ENCODE measurements at regions not wholly inside any gene's neighbourhood (a gene's known extent, or its start where the extent isn't known, plus 50 kb on each side); places are given as distances from the start of the nearest gene placed in this dataset.
"Not testable (repeated sequence)": the region's sequence is repeated elsewhere in the genome, so short reads cannot be mapped to it uniquely, and the experiment has no call there.

DNA sequence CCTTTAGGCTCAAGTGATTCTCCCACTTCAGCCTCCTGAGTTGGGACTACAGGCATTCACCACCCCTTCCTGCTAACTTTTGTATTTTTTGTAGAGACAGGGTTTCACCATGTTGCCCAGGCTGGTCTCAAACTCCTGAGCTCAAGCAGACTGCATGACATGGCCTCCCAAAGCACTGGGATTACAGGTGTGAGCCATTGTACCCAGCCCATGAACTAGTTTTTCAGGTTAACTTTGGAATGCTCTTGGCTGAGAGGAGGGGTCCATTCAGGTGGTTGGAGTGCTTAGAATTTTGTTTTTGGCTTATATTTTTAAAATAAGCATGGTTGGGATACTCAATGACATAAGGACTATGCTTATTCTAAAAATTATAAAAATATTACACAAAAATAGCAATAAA is 355.7 kb upstream of the MAGEB16 start:
- intact Hi-C loops (cut with micrococcal nuclease; ENCODE audit: unreplicated experiment): no loop called here
- H4K20me1 ChIP-seq (ENCODE audit: insufficient read depth): no peaks in the 10 kb centered on the region
- CTCF ChIA-PET: no interaction called here
- H3F3A ChIP-seq (ENCODE audit: insufficient read depth, low read depth): no peaks in the 10 kb centered on the region
- H3K4me1 ChIP-seq (replicated peaks; ENCODE audit: insufficient read depth): no peaks in the 10 kb centered on the region
- BruUV-seq (replicated peaks): no TSS peak
- no peak overlapping the region for H3K4me3 ChIP-seq
- no peak overlapping the region for H3K27ac ChIP-seq
- no peak overlapping the region for H3K4me2 ChIP-seq
- TF ChIP-seq, protein P1, sequence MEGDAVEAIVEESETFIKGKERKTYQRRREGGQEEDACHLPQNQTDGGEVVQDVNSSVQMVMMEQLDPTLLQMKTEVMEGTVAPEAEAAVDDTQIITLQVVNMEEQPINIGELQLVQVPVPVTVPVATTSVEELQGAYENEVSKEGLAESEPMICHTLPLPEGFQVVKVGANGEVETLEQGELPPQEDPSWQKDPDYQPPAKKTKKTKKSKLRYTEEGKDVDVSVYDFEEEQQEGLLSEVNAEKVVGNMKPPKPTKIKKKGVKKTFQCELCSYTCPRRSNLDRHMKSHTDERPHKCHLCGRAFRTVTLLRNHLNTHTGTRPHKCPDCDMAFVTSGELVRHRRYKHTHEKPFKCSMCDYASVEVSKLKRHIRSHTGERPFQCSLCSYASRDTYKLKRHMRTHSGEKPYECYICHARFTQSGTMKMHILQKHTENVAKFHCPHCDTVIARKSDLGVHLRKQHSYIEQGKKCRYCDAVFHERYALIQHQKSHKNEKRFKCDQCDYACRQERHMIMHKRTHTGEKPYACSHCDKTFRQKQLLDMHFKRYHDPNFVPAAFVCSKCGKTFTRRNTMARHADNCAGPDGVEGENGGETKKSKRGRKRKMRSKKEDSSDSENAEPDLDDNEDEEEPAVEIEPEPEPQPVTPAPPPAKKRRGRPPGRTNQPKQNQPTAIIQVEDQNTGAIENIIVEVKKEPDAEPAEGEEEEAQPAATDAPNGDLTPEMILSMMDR (conservative IDR thresholded peaks at IDR 0.05): no peak
- TF ChIP-seq EZH2 (IDR thresholded peaks at IDR 0.05; ENCODE audit: low read depth): no peak
- no peaks in the 10 kb centered on the region for H3K36me3 ChIP-seq (ENCODE audit: low read depth)
- H2AFZ ChIP-seq: no peak overlapping the region
- POLR2A ChIA-PET (ENCODE audit: unreplicated experiment): no interaction called here
- no peaks in the 10 kb centered on the region; the same call in 1 of the 2 replicates for H3K9me3 ChIP-seq (ENCODE audit: insufficient read depth, low read depth)
- H3K79me2 ChIP-seq (ENCODE audit: low read depth): no peaks in the 10 kb centered on the region
- no peaks in the 10 kb centered on the region for H3K9me2 ChIP-seq (ENCODE audit: insufficient read depth)
- DNase-seq: no peak
- H3K27me3 ChIP-seq (ENCODE audit: insufficient read depth, low read depth): no peaks in the 10 kb centered on the region

DNA sequence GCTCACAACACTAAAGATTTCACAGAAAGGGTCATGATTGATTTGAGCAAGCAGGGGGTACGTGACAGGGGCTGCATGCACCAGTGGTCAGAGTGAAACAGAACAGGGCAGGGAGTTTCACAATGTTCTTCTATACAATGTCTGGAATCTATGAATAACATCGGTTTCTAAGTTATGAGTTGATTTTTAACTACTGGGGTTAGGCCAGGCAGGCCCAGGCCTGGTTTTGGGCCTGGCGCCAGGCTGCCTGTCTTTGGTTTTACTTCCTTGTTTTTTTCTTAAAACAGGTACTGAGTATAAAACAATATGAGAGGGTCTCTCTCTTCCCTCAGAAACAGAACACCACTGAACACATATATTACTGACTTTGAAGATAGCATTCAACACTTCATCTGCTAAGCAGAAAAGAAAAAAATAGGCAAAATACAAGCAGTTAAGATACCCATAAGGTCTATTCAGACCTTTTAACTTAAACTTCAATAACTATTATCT is 355.0 kb upstream of the MAGEB16 start:
- H3K9me2 ChIP-seq (ENCODE audit: insufficient read depth); H3K36me3 ChIP-seq (ENCODE audit: low read depth); H3K4me1 ChIP-seq (replicated peaks; ENCODE audit: insufficient read depth); H3F3A ChIP-seq (ENCODE audit: insufficient read depth, low read depth); H3K27ac ChIP-seq; BruUV-seq (replicated peaks); H3K4me2 ChIP-seq; H4K20me1 ChIP-seq (ENCODE audit: insufficient read depth); H3K9me3 ChIP-seq (ENCODE audit: insufficient read depth, low read depth); H3K79me2 ChIP-seq (ENCODE audit: low read depth); DNase-seq; intact Hi-C loops (cut with micrococcal nuclease; ENCODE audit: unreplicated experiment); H3K27me3 ChIP-seq (ENCODE audit: insufficient read depth, low read depth); H3K4me3 ChIP-seq; POLR2A ChIA-PET (ENCODE audit: unreplicated experiment); H2AFZ ChIP-seq; CTCF ChIA-PET: not testable (repeated sequence)

DNA sequence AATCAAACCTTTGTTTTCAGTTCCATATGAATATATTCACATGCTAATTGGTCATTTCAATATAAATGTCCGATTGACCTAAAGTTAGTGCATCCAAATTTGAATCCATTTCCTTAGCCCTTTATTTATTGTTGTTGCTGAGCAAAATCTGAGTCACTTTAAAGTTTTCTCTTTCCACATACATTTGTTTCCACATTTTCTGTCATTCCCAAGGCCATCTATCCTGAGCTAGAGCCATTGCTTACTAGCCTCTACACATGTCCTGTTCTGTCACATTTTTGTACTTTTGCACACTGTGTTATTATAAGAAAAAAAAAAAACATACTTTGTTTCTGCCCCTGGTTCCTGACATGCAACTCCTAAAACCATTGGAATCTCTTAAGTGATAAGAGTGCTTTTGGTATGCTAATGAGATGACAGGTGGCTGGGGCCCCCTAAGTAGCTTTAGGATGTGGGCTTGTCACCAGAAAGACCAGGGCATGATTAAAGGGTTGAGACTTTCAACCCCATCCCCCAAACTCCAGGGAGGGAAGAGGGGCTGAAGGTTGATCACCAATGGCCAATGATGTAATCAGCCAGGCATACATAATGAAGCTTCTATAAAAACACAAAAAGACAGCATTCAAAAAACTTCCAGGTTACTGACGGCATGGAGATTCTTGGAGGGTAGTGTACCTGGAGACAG is 353.3 kb upstream of the MAGEB16 start:
- no peak for DNase-seq
- H3K4me2 ChIP-seq: no peak overlapping the region
- ChIA-PET POLR2A (ENCODE audit: unreplicated experiment) (no interaction called here), CTCF (no interaction called here)
- TF ChIP-seq EZH2 (IDR thresholded peaks at IDR 0.05; ENCODE audit: low read depth): no peak
- TF ChIP-seq, protein P1 (conservative IDR thresholded peaks at IDR 0.05): no peak
- no peaks in the 10 kb centered on the region for H3K79me2 ChIP-seq (ENCODE audit: low read depth)
- H4K20me1 ChIP-seq (ENCODE audit: insufficient read depth): no peaks in the 10 kb centered on the region
- H3K9me2 ChIP-seq (ENCODE audit: insufficient read depth): no peaks in the 10 kb centered on the region
- H3K4me3 ChIP-seq: no peak overlapping the region
- H3K27me3 ChIP-seq (ENCODE audit: insufficient read depth, low read depth): no peaks in the 10 kb centered on the region
- H2AFZ ChIP-seq: no peak overlapping the region
- no TSS peak for BruUV-seq (replicated peaks)
- no peaks in the 10 kb centered on the region for H3K4me1 ChIP-seq (replicated peaks; ENCODE audit: insufficient read depth)
- H3K36me3 ChIP-seq (ENCODE audit: low read depth): no peaks in the 10 kb centered on the region
- H3K27ac ChIP-seq: no peak overlapping the region
- H3K9me3 ChIP-seq (ENCODE audit: insufficient read depth, low read depth): no peaks in the 10 kb centered on the region
- intact Hi-C loops (cut with micrococcal nuclease; ENCODE audit: unreplicated experiment): no loop called here
- no peaks in the 10 kb centered on the region for H3F3A ChIP-seq (ENCODE audit: insufficient read depth, low read depth)

DNA sequence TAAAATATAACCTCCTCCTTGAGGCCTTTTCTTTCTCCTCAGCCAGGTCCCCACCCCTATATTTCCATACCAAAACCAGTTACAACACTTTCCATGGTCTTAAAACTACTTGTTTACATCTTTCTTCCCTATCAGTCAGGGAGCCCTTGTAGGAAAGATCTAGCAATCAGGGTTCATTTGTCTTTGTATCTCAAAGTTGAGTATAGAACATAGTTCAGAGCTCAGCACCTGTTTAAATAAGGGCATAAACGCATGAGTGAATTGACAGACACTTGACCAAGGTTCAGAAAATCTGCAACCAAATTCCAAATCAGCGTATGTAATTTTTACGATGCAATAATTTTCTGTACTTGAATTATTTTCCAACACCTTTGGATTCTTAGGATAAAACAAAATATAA is 352.2 kb upstream of the MAGEB16 start:
- no peaks in the 10 kb centered on the region for H3K4me1 ChIP-seq (replicated peaks; ENCODE audit: insufficient read depth)
- BruUV-seq (replicated peaks): no TSS peak
- H3K27ac ChIP-seq: no peak overlapping the region
- H3K4me3 ChIP-seq: no peak overlapping the region
- POLR2A ChIA-PET (ENCODE audit: unreplicated experiment): no interaction called here
- H3K9me2 ChIP-seq (ENCODE audit: insufficient read depth): no peaks in the 10 kb centered on the region
- no peaks in the 10 kb centered on the region for H3K27me3 ChIP-seq (ENCODE audit: insufficient read depth, low read depth)
- CTCF ChIA-PET: no interaction called here
- no peak for DNase-seq
- H3K4me2 ChIP-seq: no peak overlapping the region
- TF ChIP-seq, protein P1 (conservative IDR thresholded peaks at IDR 0.05): no peak
- no peak for TF ChIP-seq EZH2 (IDR thresholded peaks at IDR 0.05; ENCODE audit: low read depth)
- no peak overlapping the region for H2AFZ ChIP-seq
- H4K20me1 ChIP-seq (ENCODE audit: insufficient read depth): no peaks in the 10 kb centered on the region
- no peaks in the 10 kb centered on the region for H3K79me2 ChIP-seq (ENCODE audit: low read depth)
- H3K36me3 ChIP-seq (ENCODE audit: low read depth): no peaks in the 10 kb centered on the region
- intact Hi-C loops (cut with micrococcal nuclease; ENCODE audit: unreplicated experiment): no loop called here
- no peaks in the 10 kb centered on the region for H3K9me3 ChIP-seq (ENCODE audit: insufficient read depth, low read depth)
- H3F3A ChIP-seq (ENCODE audit: insufficient read depth, low read depth): no peaks in the 10 kb centered on the region
